ENCODE measurements at regions not wholly inside any gene's neighbourhood (a gene's known extent, or its start where the extent isn't known, plus 50 kb on each side); places are given as distances from the start of the nearest gene placed in this dataset.

DNA sequence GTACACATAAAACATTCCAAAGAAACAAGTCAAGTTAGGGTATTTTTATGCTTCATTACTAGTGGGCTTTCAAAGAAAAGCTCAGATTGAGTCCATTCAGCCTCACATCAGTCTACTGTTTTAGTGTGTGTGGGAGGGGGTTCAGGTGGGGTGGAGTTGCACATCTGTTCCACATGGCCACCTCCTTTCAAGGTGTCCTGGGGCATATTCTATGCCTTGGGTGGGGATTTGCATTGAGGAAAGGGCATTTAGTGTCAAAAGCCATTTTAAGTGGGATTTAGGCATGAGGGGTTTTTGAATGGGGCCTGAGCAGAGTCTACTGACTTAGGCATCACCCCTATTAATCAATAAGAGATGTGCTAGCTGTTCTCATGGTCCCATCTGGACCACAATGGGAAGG lies 983.1 kb downstream of the TLE4 start:
- intact Hi-C loops (cut with DNase I): no loop called here
- ATAC-seq (no peak), DNase-seq (no peak)
- no peaks in the 10 kb centered on the region for H3K4me1 ChIP-seq
- H3K27ac ChIP-seq: no peak overlapping the region
- H3K4me3 ChIP-seq: no peak overlapping the region
- H3K27me3 ChIP-seq: no peaks in the 10 kb centered on the region
- TF ChIP-seq, protein P1, sequence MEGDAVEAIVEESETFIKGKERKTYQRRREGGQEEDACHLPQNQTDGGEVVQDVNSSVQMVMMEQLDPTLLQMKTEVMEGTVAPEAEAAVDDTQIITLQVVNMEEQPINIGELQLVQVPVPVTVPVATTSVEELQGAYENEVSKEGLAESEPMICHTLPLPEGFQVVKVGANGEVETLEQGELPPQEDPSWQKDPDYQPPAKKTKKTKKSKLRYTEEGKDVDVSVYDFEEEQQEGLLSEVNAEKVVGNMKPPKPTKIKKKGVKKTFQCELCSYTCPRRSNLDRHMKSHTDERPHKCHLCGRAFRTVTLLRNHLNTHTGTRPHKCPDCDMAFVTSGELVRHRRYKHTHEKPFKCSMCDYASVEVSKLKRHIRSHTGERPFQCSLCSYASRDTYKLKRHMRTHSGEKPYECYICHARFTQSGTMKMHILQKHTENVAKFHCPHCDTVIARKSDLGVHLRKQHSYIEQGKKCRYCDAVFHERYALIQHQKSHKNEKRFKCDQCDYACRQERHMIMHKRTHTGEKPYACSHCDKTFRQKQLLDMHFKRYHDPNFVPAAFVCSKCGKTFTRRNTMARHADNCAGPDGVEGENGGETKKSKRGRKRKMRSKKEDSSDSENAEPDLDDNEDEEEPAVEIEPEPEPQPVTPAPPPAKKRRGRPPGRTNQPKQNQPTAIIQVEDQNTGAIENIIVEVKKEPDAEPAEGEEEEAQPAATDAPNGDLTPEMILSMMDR (IDR thresholded peaks at IDR 0.05): no peak
- H3K36me3 ChIP-seq: no peaks in the 10 kb centered on the region
- H3K9me3 ChIP-seq: no peaks in the 10 kb centered on the region

DNA sequence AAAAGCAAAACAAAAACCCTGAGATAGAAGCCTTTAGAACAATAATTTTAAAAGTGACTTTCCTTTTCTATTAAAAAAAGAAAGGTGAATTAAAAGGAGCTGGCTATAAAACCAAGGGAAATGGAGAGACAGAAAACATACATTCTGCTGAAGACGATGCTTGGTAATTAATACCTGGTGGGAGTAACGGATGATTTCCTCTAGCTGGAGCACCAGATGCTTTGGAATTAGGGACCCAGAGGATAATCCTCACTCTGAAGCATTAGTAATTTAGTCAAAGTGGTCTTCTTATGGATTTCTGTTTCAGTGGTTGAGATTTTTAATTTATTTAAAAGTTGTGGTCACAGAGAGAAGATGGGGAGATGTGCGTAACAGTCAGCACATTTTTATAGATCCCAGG lies 982.5 kb downstream of the TLE4 start:
- no peak overlapping the region for H3K27ac ChIP-seq
- intact Hi-C loops (cut with DNase I): no loop called here
- DNase-seq: no peak
- TF ChIP-seq, protein P1 (IDR thresholded peaks at IDR 0.05): no peak
- ATAC-seq: no peak
- H3K4me1 ChIP-seq: no peaks in the 10 kb centered on the region
- H3K27me3 ChIP-seq: no peaks in the 10 kb centered on the region
- no peaks in the 10 kb centered on the region for H3K9me3 ChIP-seq
- no peak overlapping the region for H3K4me3 ChIP-seq
- no peaks in the 10 kb centered on the region for H3K36me3 ChIP-seq

- ATAC-seq (no peak), DNase-seq (peak in 2 of 4 donors; percentile 16 to 26)
- intact Hi-C loops (cut with DNase I): no loop called here
- Histone ChIP-seq H3K4me3 (no peak overlapping the region), H3K4me1 (no peaks in the 10 kb centered on the region), H3K27me3 (no peaks in the 10 kb centered on the region), H3K9me3 (no peaks in the 10 kb centered on the region), H3K27ac (no peak overlapping the region), H3K36me3 (no peaks in the 10 kb centered on the region)
- TF ChIP-seq, protein P1 (IDR thresholded peaks at IDR 0.05): no peak
Measured at GRCh38 chr9:80552931-80553330, 981.2 kb downstream of the TLE4 start.

GRCh38 chr9:80550181-80550580 lies 978.4 kb downstream of the TLE4 start:
- DNase-seq: no peak
- intact Hi-C loops (cut with DNase I): no loop called here
- H3K4me3 ChIP-seq: no peak overlapping the region
- no peaks in the 10 kb centered on the region for H3K27me3 ChIP-seq
- H3K4me1 ChIP-seq: no peaks in the 10 kb centered on the region
- H3K9me3 ChIP-seq: no peaks in the 10 kb centered on the region
- no peaks in the 10 kb centered on the region for H3K36me3 ChIP-seq
- no peak for ATAC-seq
- TF ChIP-seq, protein P1 (IDR thresholded peaks at IDR 0.05): no peak
- no peak overlapping the region for H3K27ac ChIP-seq

DNA sequence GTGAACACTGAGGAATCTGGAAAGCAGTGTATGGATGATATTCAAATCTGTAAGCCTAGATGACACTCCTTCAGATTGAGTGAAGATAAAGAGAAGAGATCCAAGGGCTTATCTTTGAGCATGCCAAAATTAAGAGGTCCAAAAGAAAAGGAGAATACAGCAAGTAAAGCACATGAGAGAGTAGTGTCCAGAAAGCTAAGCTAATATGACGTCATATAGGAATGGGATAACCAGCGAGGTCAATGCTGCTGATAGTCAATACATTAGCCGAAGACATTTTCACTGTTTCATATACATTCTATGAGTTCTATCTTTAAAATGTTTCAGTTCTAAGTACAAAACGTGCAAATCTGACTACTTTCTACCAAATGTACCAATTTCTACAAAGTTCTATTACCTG lies 975.8 kb downstream of the TLE4 start:
- no peaks in the 10 kb centered on the region for H3K4me1 ChIP-seq
- TF ChIP-seq, protein P1 (IDR thresholded peaks at IDR 0.05): no peak
- peaks cover 0 to 7% of the 10 kb centered on the region in 2 donors for H3K9me3 ChIP-seq
- no peaks in the 10 kb centered on the region for H3K36me3 ChIP-seq
- no peak overlapping the region for H3K4me3 ChIP-seq
- no peak for DNase-seq
- no peaks in the 10 kb centered on the region for H3K27me3 ChIP-seq
- no peak for ATAC-seq
- intact Hi-C loops (cut with DNase I): no loop called here
- no peak overlapping the region for H3K27ac ChIP-seq

All from left lung (tissue), 4 donors.